NB4 (cell line): ENCODE measurements at regions not wholly inside any gene's neighbourhood (a gene's known extent, or its start where the extent isn't known, plus 50 kb on each side); places are given as distances from the start of the nearest gene placed in this dataset.
A peak's percentile ranks its signal among the peaks of the same experiment; 100 is the strongest.

Experiments used
- DNase-seq: peaks from one replicate; pipeline ENCODE4 v3.0.0; 2010; ENCODE audit warnings: low read depth
- H3K4me3 ChIP-seq: one replicate; pipeline ENCODE4 v1.5.1; 2011; ENCODE audit warnings: mild to moderate bottlenecking, low read depth, low read length, moderate library complexity
- MYC ChIP-seq: IDR thresholded peaks from 2 replicates; pipeline ENCODE4 v1.6.1; 2011; ENCODE audit warnings: low read depth, low read length
- POLR2A ChIP-seq: IDR thresholded peaks from 2 replicates; pipeline ENCODE4 v1.6.1; 2011; ENCODE audit warnings: mild to moderate bottlenecking; ENCODE audit not compliant: insufficient read length; ENCODE audit errors: extremely low read depth
- TF ChIP-seq, protein P1 (sequence below): IDR thresholded peaks from 2 replicates; pipeline ENCODE4 v1.6.1; 2011; ENCODE audit warnings: low read depth, low read length
- TF ChIP-seq, protein P2 (sequence below): IDR thresholded peaks from one replicate; pipeline ENCODE4 v1.5.1; 2012; ENCODE audit warnings: low read depth, low read length

DNA sequence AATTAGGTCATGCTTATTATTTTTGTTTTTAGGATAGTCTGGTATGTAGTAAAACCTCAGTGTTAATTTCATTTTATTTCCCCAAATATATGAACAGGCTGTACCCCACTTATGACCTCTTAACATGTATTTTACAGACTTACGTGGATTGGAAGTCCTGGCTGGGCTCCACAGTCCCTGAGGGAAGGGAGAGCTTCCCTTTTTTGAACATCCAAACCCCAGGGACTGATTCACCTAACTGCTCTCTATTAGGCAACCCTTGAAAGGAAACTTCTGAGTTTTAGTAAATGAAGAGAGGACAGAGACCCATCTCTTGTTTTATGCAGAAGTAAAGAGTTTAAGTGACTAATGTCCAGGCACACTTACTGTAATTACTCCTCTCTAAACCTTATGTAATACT, 233.1 kb upstream of the SPRY1 start:
- no peak for TF ChIP-seq POLR2A
- TF ChIP-seq, protein P1, sequence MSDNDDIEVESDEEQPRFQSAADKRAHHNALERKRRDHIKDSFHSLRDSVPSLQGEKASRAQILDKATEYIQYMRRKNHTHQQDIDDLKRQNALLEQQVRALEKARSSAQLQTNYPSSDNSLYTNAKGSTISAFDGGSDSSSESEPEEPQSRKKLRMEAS, result no peak
- TF ChIP-seq, protein P2, sequence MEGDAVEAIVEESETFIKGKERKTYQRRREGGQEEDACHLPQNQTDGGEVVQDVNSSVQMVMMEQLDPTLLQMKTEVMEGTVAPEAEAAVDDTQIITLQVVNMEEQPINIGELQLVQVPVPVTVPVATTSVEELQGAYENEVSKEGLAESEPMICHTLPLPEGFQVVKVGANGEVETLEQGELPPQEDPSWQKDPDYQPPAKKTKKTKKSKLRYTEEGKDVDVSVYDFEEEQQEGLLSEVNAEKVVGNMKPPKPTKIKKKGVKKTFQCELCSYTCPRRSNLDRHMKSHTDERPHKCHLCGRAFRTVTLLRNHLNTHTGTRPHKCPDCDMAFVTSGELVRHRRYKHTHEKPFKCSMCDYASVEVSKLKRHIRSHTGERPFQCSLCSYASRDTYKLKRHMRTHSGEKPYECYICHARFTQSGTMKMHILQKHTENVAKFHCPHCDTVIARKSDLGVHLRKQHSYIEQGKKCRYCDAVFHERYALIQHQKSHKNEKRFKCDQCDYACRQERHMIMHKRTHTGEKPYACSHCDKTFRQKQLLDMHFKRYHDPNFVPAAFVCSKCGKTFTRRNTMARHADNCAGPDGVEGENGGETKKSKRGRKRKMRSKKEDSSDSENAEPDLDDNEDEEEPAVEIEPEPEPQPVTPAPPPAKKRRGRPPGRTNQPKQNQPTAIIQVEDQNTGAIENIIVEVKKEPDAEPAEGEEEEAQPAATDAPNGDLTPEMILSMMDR, result no peak
- TF ChIP-seq MYC, result no peak
- peak; percentile 90 for DNase-seq

DNA sequence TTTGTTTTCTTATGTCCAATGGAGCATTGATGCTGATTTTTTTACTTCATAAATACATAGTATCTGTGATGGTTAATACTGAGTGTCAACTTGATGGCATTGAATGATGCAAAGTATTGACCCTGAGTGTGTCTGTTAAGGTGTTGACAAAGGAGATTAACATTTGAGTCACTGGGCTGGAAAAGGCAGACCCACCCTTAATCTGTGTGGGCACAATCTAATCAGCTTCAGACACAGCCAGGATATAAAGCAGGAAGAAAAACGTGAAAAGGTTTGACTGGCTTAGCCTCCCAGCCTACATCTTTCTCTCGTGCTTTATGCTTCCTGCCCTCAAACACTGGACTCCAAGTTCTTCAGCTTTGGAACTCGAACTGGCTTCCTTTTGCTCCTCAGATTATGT, 230.6 kb upstream of the SPRY1 start:
- no peak for DNase-seq
- no peak overlapping the region for H3K4me3 ChIP-seq
- no peak for TF ChIP-seq MYC
- TF ChIP-seq, protein P2, result no peak
- no peak for TF ChIP-seq POLR2A

More for the DNA sequence above, 233.1 kb upstream of the SPRY1 start:
- no peak overlapping the region for H3K4me3 ChIP-seq

DNA sequence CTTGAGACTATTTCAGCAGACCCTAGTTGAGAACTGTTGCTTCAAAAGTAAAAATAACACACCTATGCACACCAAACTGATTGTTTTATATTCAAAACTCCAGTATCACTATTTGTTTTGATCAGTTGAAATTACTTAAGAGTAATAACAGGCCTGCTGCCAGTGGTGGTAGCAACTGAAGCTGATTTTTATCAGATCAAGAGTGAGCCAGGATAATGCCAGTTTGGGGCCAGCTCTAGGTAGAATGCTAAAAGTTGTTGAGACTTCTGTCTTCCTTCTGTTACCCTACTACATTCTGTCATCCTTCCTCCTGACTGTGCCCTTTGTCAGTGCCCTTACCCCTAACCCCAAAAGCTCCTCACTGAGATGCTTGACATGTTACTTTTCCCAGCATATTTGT, 228.7 kb upstream of the SPRY1 start:
- DNase-seq, result no peak
- no peak overlapping the region for H3K4me3 ChIP-seq
- TF ChIP-seq, protein P2, result no peak
- TF ChIP-seq MYC, result no peak
- no peak for TF ChIP-seq POLR2A

DNA sequence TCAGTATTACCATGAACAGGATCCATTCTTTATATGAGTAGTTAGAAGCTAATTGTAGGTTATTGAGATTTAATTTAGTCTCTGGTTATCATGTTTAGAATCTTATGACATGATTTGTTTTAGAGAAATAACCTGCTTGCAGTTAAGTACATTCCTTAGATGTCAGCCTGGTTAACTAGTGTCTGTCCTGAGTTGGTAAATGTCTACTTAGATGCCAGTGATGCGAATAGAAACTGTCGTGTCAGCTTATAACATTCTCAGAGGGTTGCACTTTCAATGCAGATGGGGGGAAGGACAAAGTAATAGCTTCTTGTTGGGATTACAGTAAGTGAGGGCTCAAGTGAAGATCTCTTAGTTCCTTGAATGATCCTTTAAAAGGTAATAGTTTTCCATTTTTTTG, 227.8 kb upstream of the SPRY1 start:
- H3K4me3 ChIP-seq, result no peak overlapping the region
- no peak for DNase-seq
- TF ChIP-seq, protein P2, result no peak
- TF ChIP-seq MYC (no peak), POLR2A (no peak)
- TF ChIP-seq, protein P1, result no peak

DNA sequence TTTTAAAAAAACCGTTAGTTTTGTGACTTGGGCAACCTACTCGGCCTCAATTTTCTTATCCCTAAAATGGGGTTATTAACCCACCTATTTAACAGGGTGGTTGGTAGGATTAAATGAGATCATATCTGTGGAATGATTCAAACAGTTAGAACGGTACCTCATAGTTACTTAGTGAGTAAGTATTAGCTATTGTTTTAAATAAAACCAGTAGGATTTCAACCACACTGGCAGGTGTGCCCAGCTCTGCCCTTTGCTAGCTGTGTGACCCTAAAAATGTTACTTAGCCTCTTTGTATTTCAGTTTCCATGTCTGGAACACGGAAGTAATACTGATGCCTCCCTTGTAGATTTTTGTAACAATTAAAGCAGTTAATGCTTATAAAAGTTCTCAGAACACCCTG, 225.8 kb upstream of the SPRY1 start:
- no peak overlapping the region for H3K4me3 ChIP-seq
- no peak for TF ChIP-seq POLR2A
- TF ChIP-seq, protein P1, result no peak
- no peak for TF ChIP-seq MYC
- TF ChIP-seq, protein P2, result no peak
- DNase-seq, result no peak

DNA sequence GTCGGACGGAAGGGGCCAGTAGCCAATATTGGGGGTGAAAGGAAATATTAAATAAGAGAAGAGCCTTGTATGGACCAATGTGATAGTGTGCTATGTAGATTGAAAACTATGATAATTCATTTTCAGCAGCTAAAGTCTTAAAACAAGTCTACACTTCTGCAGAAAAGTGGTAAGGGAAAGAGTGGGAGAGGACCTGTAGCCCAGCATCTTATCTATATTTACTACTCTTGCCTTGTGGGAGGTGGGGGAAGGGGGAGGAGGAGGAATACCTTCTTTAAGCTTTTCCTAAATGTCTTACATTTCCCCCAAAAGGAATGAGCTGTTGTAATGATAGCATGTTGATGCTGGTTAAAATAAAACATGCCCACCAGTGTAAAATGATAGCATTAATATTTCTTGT, 220.0 kb upstream of the SPRY1 start:
- TF ChIP-seq, protein P2, result no peak
- no peak for TF ChIP-seq POLR2A
- TF ChIP-seq, protein P1, result no peak
- TF ChIP-seq MYC, result no peak

More for the DNA sequence above, 220.0 kb upstream of the SPRY1 start:
- DNase-seq, result no peak
- H3K4me3 ChIP-seq, result no peak overlapping the region
